WTC11 (cell line): ENCODE measurements at regions not wholly inside any gene's neighbourhood (a gene's known extent, or its start where the extent isn't known, plus 50 kb on each side); places are given as distances from the start of the nearest gene placed in this dataset.

Experiments
- ATF1 ChIP-seq: sonication (generic); formaldehyde crosslinking; IDR thresholded peaks from 2 replicates; pipeline ENCODE4 v1.8.1; 2023; ENCODE audit warnings: mild to moderate bottlenecking, moderate library complexity, missing genetic modification reagents
- CTCF ChIP-seq: fragments of 200-600 bp; IDR thresholded peaks from 2 replicates; pipeline ENCODE4 v1.8.0; 2022; ENCODE audit warnings: antibody characterized with exemption
- NFYB ChIP-seq: sonication (generic); formaldehyde crosslinking; conservative IDR thresholded peaks from 2 replicates; pipeline ENCODE4 v1.8.0; 2022; ENCODE audit warnings: low read depth, missing genetic modification reagents
- TEAD4 ChIP-seq: sonication (generic); formaldehyde crosslinking; IDR thresholded peaks from 2 replicates; pipeline ENCODE4 v1.8.0; 2022; ENCODE audit warnings: mild to moderate bottlenecking, missing genetic modification reagents
- USF2 ChIP-seq: sonication (generic); formaldehyde crosslinking; IDR thresholded peaks from 2 replicates; pipeline ENCODE4 v1.8.1; 2023; ENCODE audit warnings: mild to moderate bottlenecking, missing genetic modification reagents, moderate library complexity
- ZNF121 ChIP-seq: sonication (generic); formaldehyde crosslinking; IDR thresholded peaks from 2 replicates; pipeline ENCODE4 v1.8.0; 2023; ENCODE audit warnings: missing genetic modification reagents
- ZNF138 ChIP-seq: sonication (generic); formaldehyde crosslinking; conservative IDR thresholded peaks from 2 replicates; pipeline ENCODE4 v1.8.1; 2022; ENCODE audit warnings: mild to moderate bottlenecking, moderate library complexity, missing genetic modification reagents

GRCh38 chr9:97761056-97761598, 64.0 kb upstream of the XPA start:
- TF ChIP-seq CTCF (no peak), NFYB (CRISPR knock-in tag) (no peak), ZNF138 (CRISPR knock-in tag) (no peak), ZNF121 (CRISPR knock-in tag) (no peak), TEAD4 (CRISPR knock-in tag) (no peak), USF2 (CRISPR knock-in tag) (no peak), ATF1 (CRISPR knock-in tag) (no peak)
